Activated CD4-positive, alpha-beta T cell treated with anti-CD3 and anti-CD28 coated beads, Interleukin-2, amount 50 U/mL, for 48 hours (primary cell): ENCODE measurements at regions not wholly inside any gene's neighbourhood (a gene's known extent, or its start where the extent isn't known, plus 50 kb on each side); places are given as distances from the start of the nearest gene placed in this dataset.

Experiments
- DNase-seq, 2 experiments: peaks; one replicate each; pipeline ENCODE4 v3.0.0-alpha.2; 2020

DNA sequence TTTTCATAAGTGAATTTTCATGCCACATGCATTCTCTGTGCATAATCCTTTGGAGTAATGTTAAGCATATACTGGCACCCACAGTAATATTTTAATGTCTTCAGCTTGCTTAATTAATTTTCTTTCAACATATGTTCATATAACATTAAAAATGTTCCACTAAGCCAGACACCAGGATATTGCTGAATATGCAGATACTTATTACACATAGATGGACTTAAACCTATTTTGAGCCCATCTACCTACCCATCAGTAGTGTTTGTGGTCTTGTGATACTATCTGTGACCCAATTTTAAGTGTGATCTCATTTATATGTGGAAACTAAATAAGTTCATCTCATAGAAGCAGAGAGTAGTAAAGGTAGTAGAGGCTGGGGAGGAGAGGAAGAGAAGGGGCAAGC is 379.5 kb upstream of the JAG1 start:
- no peak for DNase-seq

DNA sequence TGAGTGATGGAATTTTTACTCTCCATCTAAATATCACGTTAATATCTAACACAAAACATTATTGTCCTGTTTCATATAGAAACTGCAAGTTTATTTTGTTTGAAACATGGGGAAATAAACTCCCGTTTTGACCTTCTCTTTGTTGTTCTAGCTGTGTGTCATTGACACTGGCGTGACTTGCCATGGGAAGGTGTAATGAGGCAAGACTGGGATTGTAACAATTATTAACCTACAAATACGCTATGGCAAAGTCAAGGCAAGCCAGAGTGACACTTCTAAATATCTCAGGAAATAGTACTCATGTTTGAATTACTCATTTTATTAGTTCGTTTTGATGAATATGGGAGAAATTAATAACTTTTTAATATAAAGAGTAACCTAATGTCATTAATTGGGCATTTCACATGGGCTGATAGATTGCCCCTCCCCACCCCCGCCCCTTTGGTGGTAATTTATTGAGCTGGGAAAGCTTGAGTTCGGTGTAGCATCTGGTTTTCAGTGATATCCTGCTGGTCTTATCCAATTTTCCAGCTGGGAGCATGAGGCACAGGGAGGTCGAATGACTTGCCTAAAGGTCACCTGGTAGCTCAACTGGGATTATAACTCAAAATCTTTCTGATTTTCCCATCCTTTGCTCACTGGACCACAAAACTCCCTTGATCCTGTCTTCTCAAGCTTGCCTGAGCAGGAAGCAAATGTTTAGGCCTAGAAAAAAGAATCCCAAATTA is 380.6 kb upstream of the JAG1 start:
- DNase-seq, result no peak

DNA sequence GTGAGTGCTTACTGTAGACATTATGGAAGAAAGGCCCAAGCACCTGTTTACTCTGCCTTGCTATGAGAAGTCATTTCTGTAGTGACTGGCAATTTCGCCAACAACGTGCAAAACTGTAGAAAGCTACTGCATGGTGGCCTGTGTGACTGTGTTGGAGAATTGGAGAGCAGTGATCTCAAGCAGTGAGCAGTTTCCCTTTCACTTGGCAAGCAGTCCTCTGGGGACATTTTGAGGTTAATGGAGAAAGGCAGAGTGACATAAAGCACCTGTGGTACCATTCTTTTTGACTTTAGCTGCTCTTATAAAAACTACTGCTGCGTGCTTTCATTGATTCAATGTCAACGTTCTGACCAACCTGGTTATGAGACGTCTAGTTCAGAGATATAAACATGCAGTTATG is 382.6 kb upstream of the JAG1 start:
- no peak for DNase-seq

DNA sequence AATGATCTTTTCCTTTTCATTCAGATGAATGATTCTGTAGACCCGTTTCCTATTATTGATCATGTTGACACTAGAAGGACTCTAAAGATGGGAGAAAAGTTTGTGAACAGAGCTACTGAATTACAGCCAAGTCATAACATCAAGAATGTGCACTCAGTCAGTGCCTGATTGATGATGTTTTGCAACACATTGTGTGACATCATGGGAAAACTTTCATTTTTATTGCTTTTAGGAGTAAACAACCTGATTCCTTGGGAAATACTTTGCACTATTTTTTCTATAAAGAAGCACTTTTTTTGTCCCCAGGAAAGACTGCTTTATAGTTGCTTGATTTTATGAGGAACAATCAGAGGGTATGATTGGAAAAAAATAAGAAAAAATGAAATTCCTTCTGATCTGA is 383.8 kb upstream of the JAG1 start:
- DNase-seq, result no peak

DNA sequence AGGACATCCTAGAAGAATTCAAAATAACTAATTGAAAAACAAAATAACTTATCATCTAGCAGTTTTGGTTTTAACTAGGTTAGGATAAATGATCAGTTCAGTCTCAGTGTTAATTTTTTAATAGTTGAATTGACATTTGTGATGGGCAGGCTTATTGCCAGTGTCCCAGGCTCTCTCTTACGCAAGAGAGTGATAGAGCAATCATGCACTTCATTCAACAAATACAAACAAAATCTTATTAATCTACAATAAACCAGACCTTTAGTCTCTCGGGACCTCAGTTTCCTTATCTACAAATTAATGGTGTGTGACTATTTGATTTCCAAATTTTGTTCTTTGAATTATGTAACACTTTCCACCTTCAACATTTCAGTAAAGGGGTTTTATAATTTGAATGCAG is 385.9 kb upstream of the JAG1 start:
- DNase-seq, result no peak

DNA sequence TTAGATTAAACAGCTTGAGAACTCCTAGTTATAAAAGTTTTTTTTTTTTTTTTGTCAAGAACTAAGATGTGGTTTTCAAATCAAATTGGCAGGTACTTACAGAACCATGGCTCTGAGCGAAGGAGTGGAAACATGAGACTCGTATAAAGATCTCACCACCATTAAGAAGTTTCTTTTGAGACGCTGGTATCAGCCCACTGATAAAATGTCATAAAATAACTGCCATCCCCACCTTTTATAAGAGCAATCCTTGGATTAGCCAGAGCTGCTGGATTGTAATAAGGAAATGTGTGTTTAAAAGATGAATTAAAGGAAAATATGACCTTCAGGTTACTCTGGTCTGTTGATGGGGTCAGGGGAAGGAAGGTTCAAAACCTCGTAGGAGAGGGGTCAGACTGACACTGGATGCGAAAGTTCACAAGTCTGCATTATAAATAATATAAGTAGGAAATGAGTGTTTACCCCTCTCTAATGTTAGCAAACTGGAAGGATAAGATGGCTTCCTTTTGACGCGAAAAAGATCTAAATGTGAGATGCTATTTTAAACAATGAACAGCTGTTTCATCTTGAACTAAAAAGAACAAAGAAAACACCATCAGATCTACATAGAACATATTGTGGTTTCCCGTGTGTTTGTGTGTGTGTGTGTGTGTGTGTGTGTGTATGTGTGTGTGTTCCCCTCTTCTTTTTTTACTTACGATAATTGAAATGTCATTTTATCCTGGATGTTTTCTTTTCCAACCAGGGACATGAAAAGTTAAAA is 386.8 kb upstream of the JAG1 start:
- no peak for DNase-seq

DNA sequence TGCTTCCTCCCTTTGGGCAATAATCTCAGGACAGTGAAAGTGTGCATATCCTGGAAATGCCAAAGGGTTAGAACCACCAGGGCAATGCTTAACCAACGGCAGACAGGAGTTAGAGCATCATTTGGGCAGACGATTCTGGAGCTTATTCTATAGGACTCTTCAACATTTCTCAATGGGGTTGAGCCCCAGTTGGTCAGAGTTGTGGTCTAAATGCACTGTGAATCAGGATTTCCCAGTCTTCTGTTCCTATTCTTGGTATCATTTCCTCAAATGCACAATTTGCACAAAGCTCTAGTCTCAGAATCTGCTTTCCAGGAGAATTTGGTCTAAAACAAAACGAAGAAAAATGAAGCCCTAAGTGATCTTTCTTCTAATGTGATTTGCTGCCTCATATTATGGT is 389.6 kb upstream of the JAG1 start:
- DNase-seq, result no peak

DNA sequence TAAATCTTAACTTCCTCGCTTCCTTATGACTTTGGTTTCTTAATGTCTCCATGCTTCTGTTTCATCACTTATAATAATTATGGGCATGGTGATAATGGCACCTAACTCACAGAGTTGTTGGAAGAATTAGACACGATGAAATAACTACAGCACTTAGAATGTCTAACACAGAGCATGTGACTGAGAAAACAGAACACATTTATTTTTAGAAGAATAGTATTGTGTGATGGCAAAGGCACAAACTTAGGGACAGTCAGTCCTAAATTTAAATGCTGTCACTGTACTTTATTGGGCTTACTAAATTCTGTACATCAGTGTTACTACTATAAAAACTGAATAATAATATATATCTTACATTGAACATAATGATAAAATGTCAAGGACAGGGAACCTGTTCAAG is 391.1 kb upstream of the JAG1 start:
- no peak for DNase-seq

DNA sequence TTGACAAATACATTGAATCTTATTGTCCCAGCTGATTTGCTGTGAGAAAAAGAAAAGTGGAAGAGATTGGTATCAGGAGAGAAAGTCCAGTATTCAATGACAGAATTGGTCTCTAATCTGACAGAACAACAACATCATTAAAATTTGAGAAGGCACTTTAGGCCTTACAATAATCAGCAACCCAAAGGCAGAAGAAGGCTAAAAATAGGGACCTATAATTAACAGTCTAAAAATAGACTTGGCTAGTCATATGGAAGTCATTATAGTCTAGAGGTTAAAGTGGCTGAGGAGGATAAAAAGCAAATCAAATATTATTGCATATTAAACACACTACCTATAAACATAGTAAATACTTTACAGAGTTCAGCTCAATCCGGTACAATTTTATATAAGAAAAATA is 393.6 kb upstream of the JAG1 start:
- DNase-seq, result no peak

DNA sequence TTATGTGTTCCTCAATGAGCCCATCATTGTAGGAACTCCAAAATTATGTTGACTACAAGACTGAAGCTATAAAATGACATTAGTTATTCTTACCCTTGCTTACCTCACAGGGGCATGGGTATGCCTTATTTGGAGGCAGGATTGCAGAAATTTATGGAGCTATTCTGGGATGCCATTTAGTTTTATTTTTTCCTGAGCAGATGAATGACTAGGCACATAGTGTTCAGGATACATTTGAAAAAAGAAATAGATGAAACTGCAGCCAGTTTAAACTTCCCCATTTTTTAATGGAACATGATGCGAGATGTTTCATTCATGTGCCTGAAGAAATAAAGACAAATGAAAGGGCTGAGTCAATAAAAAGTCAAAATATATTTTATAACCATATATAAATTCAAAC is 399.2 kb upstream of the JAG1 start:
- no peak for DNase-seq

DNA sequence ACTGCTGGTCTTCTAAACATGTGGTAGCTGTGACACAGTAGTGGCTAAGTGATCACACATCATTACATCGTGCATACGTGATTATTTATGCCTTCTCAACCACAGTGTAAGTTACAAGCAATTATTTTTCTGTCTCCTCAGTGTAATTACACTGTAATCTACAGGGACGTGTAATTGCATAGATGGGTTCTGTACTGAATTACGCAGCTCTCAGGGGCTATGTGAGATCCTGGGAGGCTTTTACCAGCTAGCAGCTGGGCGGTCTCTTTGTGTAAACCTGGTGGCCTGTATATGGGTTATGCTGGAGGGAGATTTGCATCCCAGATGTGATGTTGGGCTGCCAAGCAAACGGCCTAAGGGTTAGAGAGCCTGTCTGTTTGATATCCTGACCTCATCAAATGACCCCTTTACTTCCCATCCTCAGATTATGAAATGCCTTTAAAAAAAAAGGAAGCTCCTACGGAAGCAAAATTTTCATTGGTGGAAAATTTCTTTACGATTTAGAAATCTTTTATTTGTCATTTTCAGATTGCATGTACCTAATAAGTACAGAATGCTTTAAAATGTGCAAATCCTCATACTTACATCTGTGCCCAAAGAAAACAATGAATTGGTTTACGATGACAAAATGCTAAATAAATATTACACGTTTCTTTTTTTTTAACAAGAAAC is 402.8 kb upstream of the JAG1 start:
- DNase-seq, result no peak

DNA sequence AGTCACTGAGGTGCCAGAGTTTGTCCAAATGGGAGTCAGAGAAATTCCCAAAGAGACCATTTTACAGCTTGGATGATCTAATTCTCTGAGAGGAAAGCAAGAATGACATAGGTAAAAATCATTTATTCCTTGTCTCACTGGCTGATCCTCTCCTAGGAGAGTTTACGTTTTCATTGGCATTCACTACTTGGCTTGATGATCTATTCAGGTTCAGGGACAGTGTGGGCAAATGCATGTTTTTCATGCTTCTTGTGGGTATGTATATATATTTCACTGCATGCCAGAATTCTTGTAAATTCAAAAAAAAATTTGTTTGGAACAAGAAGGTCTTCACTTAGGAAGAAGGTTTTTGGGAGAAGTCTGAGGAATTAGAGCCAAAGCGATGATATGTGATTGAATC is 403.4 kb upstream of the JAG1 start:
- DNase-seq, result no peak

DNA sequence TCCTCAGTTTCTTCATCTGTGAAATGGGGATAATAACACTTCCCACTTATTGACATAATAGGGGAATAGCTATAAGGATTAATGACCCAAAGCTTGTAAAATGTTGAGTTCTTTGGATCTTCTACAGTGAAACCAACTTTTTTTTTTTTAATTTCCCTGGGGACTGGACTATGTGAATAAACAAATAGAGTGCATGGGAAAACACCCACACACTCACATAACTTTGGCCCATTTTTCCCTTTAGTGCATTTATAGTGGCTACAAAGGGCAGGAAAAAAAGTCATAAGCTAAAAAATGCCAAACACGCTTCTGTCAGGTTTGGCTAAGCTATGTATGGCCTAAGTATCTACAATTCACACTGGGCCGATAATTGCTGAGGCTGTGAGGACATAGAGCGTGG is 406.2 kb upstream of the JAG1 start:
- no peak for DNase-seq

DNA sequence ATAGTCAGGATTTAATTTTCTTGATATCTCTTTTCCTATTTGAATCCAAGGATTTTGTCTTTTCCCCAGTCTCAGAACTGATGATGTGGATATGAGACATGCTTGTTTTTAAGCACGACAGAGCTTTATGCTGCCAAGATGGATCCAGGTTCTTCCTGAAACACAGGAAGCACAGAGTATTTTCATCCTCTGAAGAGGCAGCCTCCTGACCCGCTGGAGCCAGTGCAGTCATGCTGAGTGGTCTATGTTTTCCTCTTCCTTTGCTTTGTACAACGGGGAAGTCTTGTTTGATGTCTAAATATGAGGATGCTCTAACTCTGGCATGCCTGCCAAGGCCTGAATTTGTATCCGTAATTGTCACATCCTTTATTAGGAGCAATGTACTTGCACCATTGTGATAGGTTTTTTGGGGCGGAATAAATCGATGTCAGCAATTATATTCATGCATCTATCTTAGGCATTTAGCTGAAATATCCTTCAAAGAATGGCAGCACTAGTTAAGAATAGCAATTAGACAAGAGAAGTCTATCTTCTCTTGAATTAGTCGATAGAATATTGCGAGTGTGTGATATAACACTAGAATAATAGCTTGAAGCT is 407.1 kb upstream of the JAG1 start:
- DNase-seq, result no peak

DNA sequence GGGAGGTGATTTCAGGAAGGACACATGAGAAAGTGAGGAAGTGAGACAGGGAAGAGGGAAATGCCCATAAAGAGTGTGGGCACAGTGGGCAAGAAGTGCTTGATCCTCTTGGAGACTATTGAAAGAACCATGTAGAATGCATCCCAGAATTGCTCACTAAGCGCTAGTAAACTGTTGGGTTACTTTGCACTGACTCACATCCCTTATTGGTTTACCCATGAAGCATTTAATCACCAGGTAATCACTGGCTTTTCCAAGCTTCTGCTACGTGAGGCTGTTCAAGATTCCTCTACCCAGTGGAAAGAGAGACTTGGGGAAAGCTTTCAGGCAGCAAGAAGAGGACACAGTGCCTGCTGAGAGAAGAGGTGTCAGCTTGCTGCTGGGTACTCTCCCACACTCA is 410.0 kb upstream of the JAG1 start:
- DNase-seq, result no peak

DNA sequence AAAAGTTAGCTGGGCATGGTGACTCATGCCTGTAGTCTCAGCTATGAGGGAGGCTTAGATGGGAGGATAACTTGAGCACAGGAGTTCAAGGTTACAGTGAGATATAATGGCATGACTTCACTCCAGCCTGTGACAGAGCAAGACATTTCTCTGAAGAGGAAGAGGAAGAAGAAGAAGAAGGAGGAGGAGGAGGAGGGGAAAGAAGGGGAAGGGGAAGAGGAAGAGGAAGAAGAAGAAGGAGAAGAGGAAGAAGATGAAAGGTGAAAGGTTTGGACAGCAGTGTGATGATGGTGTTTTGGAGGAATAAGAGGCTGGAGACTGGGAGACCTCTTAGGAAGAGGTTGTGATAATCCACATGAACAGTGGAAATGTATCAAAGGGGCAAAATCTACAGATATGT is 410.7 kb upstream of the JAG1 start:
- DNase-seq, result no peak

DNA sequence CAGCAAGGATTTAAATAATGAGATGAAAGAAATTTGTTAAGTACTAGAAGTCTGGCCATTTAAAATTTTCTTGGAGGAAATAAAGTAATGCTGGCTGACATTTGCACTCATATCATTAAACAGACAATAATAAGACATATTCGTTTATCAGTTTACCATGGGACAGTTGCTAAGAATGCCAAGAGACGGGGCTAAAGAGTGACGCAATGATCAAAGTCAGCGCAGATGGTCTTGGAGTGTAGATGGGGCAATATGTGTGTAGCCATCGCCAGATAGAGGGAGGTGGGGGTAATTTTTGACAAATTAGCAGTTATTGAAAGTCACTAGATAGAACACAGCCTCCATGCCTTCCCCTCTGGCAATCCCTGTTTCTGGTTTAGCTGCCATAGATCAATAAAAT is 413.2 kb upstream of the JAG1 start:
- DNase-seq, result no peak

DNA sequence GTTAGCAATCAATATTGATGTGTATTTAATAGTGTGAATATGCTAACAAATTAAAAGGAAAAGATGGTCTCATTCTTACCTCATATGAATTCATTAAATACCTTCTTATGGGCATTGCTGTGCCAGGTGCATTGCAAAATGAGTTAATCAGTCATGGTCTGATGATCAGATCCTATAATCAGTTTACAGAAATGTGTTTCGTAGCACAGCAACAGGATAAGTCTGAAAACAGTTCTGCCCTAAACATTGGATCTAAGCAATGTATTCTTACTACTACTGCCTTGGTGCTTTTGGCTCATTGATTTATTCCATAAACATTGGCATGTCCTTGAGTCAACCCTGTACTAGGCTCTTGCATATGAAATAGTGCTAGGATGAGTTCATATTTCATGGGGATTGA is 417.0 kb upstream of the JAG1 start:
- DNase-seq, result no peak

DNA sequence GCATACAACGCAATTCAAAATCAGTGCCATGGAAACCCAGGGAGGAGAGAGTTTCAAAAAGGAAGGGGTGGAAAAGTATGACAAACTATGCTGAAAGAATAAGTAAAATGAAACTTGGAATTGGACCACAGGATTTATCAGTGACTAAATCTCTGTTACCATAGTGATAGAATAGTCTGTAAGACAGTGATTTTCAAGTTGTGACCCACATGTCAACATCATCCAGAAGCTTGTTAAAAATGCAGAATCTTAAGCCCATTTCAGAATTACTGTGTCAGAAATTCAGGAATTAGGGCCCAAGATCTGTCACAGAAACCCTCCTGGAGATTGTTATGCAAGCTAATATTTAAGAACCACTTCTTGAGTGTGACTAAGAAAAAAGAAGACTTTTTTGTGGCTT is 417.7 kb upstream of the JAG1 start:
- no peak for DNase-seq

DNA sequence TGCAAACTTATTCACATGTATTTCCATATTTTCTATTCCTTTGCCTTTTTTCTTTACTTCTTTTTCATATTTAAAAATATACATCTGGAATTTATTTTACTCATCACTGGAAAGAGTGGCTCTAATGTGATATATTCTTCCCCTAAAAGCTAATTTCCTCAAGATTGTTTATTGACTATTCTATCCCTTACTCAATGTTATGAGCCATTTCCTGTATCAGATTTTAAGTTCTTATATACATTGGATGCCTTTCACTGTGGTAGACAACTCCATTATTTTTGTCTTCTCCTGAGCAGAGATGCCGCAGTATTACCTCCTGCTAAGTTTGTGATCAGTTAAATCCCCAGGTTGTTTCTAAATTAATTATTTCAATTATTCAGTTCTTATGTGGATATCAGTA is 418.4 kb upstream of the JAG1 start:
- no peak for DNase-seq

DNA sequence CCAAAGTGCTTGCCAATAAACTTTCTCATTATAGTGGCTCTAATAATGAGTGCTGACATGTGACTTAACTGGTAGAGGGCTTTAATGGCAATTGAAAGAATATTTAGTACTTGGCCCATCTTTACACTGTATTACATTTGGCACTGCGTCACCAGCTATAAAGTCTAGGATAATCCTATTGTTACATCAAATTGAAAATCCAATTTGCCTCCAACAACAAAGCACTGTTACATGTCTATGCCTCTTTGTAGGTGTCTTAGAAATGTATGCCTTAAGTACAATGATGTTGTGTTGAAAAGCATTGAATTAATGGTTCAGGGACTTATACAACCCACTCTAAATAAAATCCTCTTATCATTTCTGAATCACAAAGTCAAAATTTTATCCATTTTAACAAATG is 420.4 kb upstream of the JAG1 start:
- no peak for DNase-seq

DNA sequence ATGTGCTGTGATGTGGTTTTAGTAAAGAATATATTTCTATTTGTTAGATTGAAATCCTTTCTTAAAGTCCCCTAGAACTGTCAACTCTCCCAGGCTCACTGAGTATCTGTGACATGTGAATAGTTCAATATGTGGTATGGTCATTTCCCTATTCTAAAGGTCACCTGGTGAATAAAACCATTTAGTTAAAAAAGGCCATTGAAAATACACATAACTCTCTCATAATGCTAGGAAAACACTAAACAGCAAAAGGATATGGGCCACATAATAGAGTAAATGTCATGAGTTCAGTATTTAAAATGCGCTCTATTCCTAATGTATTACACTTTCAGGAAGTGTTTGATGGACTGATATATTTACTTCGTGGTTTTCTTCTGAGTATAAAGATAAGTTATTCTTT is 420.9 kb upstream of the JAG1 start:
- no peak for DNase-seq

DNA sequence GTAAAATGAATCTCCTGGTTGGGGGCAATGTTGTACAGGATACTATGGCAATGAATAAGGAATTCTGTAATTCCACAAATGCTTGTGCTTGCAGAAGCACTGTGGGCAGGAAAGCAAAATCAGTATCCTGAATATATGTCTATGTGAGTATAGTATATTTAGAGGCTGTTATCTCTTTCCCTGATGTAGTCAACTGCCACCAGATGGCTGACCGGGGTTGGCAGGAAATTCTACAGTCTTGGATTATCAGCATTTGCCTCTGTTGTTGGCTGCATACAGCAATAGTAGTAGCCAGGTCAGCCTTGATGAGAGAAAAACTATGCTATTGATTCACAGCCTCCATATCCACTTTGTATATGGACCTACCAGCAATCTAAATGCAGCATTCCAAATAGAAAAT is 425.1 kb upstream of the JAG1 start:
- DNase-seq, result no peak

DNA sequence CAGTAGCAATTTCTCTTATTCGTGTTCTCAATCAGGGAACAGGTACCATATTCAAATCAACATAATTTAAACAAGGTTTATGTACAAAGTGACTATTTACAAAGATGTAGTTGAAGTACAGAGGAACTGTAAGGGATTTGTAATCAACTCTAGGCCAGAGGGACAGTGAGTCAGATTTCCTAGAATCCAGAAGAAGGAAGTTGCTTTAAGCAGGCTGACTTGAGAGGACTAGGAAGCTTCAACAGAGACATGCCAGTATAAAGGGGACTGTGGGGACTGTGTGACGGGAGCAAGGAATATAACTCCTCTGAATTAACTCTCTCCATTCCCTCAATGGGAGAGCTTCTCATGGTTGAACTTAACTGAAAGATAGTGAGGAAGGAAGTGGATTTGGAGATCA is 427.4 kb upstream of the JAG1 start:
- no peak for DNase-seq
